H4 (cell line): ENCODE measurements at regions not wholly inside any gene's neighbourhood (a gene's known extent, or its start where the extent isn't known, plus 50 kb on each side); places are given as distances from the start of the nearest gene placed in this dataset.
A peak's percentile ranks its signal among the peaks of the same experiment; 100 is the strongest.
"Not testable (repeated sequence)": the region's sequence is repeated elsewhere in the genome, so short reads cannot be mapped to it uniquely, and the experiment has no call there.

Source experiments
- DNase-seq: peaks from one replicate; pipeline ENCODE4 v3.0.0-alpha.2; 2015; ENCODE audit warnings: low spot score

GRCh38 chr3:109656225-109656624 lies 318.9 kb upstream of the DPPA4 start:
- no peak for DNase-seq

GRCh38 chr3:109678600-109678999 lies 341.3 kb upstream of the DPPA4 start:
- no peak for DNase-seq

GRCh38 chr3:109679664-109680063 lies 342.3 kb upstream of the DPPA4 start:
- no peak for DNase-seq

- no peak for DNase-seq
These were observed 346.4 kb upstream of the DPPA4 start for GRCh38 chr3:109683746-109684145.

- peak; percentile 96 for DNase-seq
These were observed 348.0 kb upstream of the DPPA4 start for GRCh38 chr3:109685084-109686079.

- DNase-seq, result no peak
These were observed 350.3 kb upstream of the DPPA4 start for GRCh38 chr3:109687626-109688025.

GRCh38 chr3:109696932-109697331 lies 359.6 kb upstream of the DPPA4 start:
- DNase-seq, result no peak

- DNase-seq, result peak; percentile 43
These were observed 364.9 kb upstream of the DPPA4 start for GRCh38 chr3:109702252-109702651.

- DNase-seq, result no peak
These were observed 365.6 kb upstream of the DPPA4 start for GRCh38 chr3:109702976-109703375.

- not testable (repeated sequence) for DNase-seq
These were observed 367.8 kb upstream of the DPPA4 start for GRCh38 chr3:109705133-109705532.

- DNase-seq, result no peak
These were observed 370.3 kb upstream of the DPPA4 start for GRCh38 chr3:109707617-109708016.

GRCh38 chr3:109713288-109713687 lies 375.9 kb upstream of the DPPA4 start:
- no peak for DNase-seq

- DNase-seq, result no peak
These were observed 378.4 kb upstream of the DPPA4 start for GRCh38 chr3:109715707-109716106.

GRCh38 chr3:109718850-109719249 lies 381.5 kb upstream of the DPPA4 start:
- no peak for DNase-seq

- no peak for DNase-seq
These were observed 391.6 kb upstream of the DPPA4 start for GRCh38 chr3:109728861-109729494.

- peak; percentile 58 for DNase-seq
These were observed 394.5 kb upstream of the DPPA4 start for GRCh38 chr3:109731639-109732473.

- DNase-seq, result no peak
These were observed 406.6 kb upstream of the DPPA4 start for GRCh38 chr3:109743981-109744380.

- DNase-seq, result no peak
These were observed 435.2 kb upstream of the DPPA4 start for GRCh38 chr3:109772520-109772919.

GRCh38 chr3:109774108-109774507 lies 436.8 kb upstream of the DPPA4 start:
- no peak for DNase-seq

GRCh38 chr3:109784285-109784684 lies 446.9 kb upstream of the DPPA4 start:
- DNase-seq, result no peak

GRCh38 chr3:109784852-109785631 lies 447.7 kb upstream of the DPPA4 start:
- DNase-seq, result no peak
